H9 (cell line): ENCODE measurements at regions not wholly inside any gene's neighbourhood (a gene's known extent, or its start where the extent isn't known, plus 50 kb on each side); places are given as distances from the start of the nearest gene placed in this dataset.

Source experiments
- DNase-seq: peaks from one replicate; pipeline ENCODE4 v3.0.0-alpha.2; 2017
- H2AFZ ChIP-seq: one replicate; pipeline ENCODE4 v1.6.1; 2013; ENCODE audit warnings: mild to moderate bottlenecking, low read length, control low read depth, moderate library complexity
- H2AK5ac ChIP-seq: 2 replicates; pipeline ENCODE4 v1.6.1; 2013; ENCODE audit warnings: low read length, control low read depth, mixed read lengths; ENCODE audit not compliant: insufficient read length
- H2BK120ac ChIP-seq: one replicate; pipeline ENCODE4 v1.6.1; 2013; ENCODE audit warnings: low read depth, mild to moderate bottlenecking, low read length, control low read depth, inconsistent platforms; ENCODE audit not compliant: poor library complexity, severe bottlenecking
- H2BK12ac ChIP-seq: 2 replicates; pipeline ENCODE4 v1.6.1; 2013; ENCODE audit warnings: low read length, control low read depth, mixed read lengths, low read depth; ENCODE audit not compliant: insufficient read length
- H2BK15ac ChIP-seq: 2 replicates; pipeline ENCODE4 v1.6.1; 2013; ENCODE audit warnings: low read depth, low read length, control low read depth
- H2BK20ac ChIP-seq: one replicate; pipeline ENCODE4 v1.6.1; 2013; ENCODE audit warnings: low read depth, mild to moderate bottlenecking, low read length, control low read depth, inconsistent platforms; ENCODE audit not compliant: poor library complexity, severe bottlenecking
- H2BK5ac ChIP-seq: 2 replicates; pipeline ENCODE4 v1.6.1; 2013; ENCODE audit warnings: low read length, control low read depth, mixed read lengths; ENCODE audit not compliant: insufficient read length
- H3K14ac ChIP-seq: 2 replicates; pipeline ENCODE4 v1.6.1; 2013; ENCODE audit warnings: low read length, control low read depth; ENCODE audit not compliant: insufficient read depth
- H3K18ac ChIP-seq: 2 replicates; pipeline ENCODE4 v1.6.1; 2013; ENCODE audit warnings: low read depth, mild to moderate bottlenecking, mixed read lengths, low read length, control low read depth; ENCODE audit not compliant: insufficient read length
- H3K23ac ChIP-seq: 2 replicates; pipeline ENCODE4 v1.6.1; 2013; ENCODE audit warnings: low read length, control low read depth, mixed read lengths, low read depth; ENCODE audit not compliant: insufficient read length
- H3K23me2 ChIP-seq: 2 replicates; pipeline ENCODE4 v1.6.1; 2013; ENCODE audit warnings: low read depth, mild to moderate bottlenecking, mixed read lengths, low read length, control low read depth; ENCODE audit not compliant: insufficient read length, poor library complexity, severe bottlenecking
- H3K27ac ChIP-seq: 2 replicates; pipeline ENCODE4 v1.5.1; 2013; ENCODE audit warnings: low read length, control low read depth, mixed read lengths, low read depth; ENCODE audit not compliant: insufficient read length
- H3K27me3 ChIP-seq: 2 replicates; pipeline ENCODE4 v1.6.1; 2013; ENCODE audit warnings: low read length, control low read depth, inconsistent platforms; ENCODE audit not compliant: insufficient read depth
- H3K4ac ChIP-seq: 2 replicates; pipeline ENCODE4 v1.6.1; 2013; ENCODE audit warnings: low read depth, mild to moderate bottlenecking, control low read depth, inconsistent platforms, low read length, moderate library complexity
- H3K4me1 ChIP-seq: 2 replicates; pipeline ENCODE4 v1.6.1; 2013; ENCODE audit warnings: low read length, control low read depth, inconsistent platforms; ENCODE audit not compliant: insufficient read depth
- H3K4me2 ChIP-seq: 2 replicates; pipeline ENCODE4 v1.6.1; 2013; ENCODE audit warnings: low read length, control low read depth, mixed read lengths; ENCODE audit not compliant: insufficient read length, insufficient read depth
- H3K56ac ChIP-seq: 2 replicates; pipeline ENCODE4 v1.6.1; 2013; ENCODE audit warnings: low read depth, mild to moderate bottlenecking, mixed read lengths, low read length, control low read depth; ENCODE audit not compliant: insufficient read length
- H3K79me1 ChIP-seq: 2 replicates; pipeline ENCODE4 v1.6.1; 2013; ENCODE audit warnings: low read depth, mild to moderate bottlenecking, moderate library complexity, low read length, control low read depth, inconsistent platforms; ENCODE audit not compliant: insufficient read depth, poor library complexity, severe bottlenecking
- H3K79me2 ChIP-seq: 2 replicates; pipeline ENCODE4 v1.6.1; 2013; ENCODE audit warnings: low read length, control low read depth, inconsistent platforms; ENCODE audit not compliant: insufficient read depth
- H3K9ac ChIP-seq: 2 replicates; pipeline ENCODE4 v1.6.1; 2013; ENCODE audit warnings: low read length, control low read depth, mixed read lengths; ENCODE audit not compliant: insufficient read length; ENCODE audit errors: extremely low read depth
- H3K9me3 ChIP-seq: one replicate; pipeline ENCODE4 v1.6.1; 2013; ENCODE audit warnings: low read depth, low read length, inconsistent platforms; ENCODE audit not compliant: control insufficient read depth
- H3T11ph ChIP-seq: one replicate; pipeline ENCODE4 v1.6.1; 2013; ENCODE audit warnings: mild to moderate bottlenecking, low read length, control low read depth, inconsistent platforms
- H4K20me1 ChIP-seq: one replicate; pipeline ENCODE4 v1.6.1; 2013; ENCODE audit not compliant: control insufficient read depth, insufficient read length, insufficient read depth
- H4K5ac ChIP-seq: 2 replicates; pipeline ENCODE4 v1.6.1; 2013; ENCODE audit warnings: low read depth, mild to moderate bottlenecking, mixed read lengths, low read length, control low read depth; ENCODE audit not compliant: insufficient read length
- H4K8ac ChIP-seq: replicated peaks from 2 replicates; pipeline ENCODE4 v1.6.1; 2013; ENCODE audit warnings: low read length, control low read depth, mixed read lengths, low read depth; ENCODE audit not compliant: insufficient read length
- H4K91ac ChIP-seq: 2 replicates; pipeline ENCODE4 v1.6.1; 2013; ENCODE audit warnings: low read depth, mild to moderate bottlenecking, moderate library complexity, mixed read lengths, low read length, control low read depth; ENCODE audit not compliant: insufficient read length
- H3K27ac Mint-ChIP-seq, 3 experiments: 2 replicates in 2 of 3; 3 replicates in 1 of 3; pipeline ENCODE4 v1.8.0; 2020 to 2021; ENCODE audit warnings: mixed read lengths in 3 of 3, mild to moderate bottlenecking in 1 of 3, moderate library complexity in 1 of 3
- H3K27me3 Mint-ChIP-seq: 2 replicates; pipeline ENCODE4 v1.8.0; 2021; ENCODE audit warnings: low read depth, mild to moderate bottlenecking, moderate library complexity, mixed read lengths
- H3K36me3 Mint-ChIP-seq, 3 experiments: 2 replicates in 2 of 3; 3 replicates in 1 of 3; pipeline ENCODE4 v1.8.0; 2020 to 2021; ENCODE audit warnings: low read depth in 3 of 3, mixed read lengths in 3 of 3; ENCODE audit not compliant: insufficient read depth in 1 of 3
- H3K4me1 Mint-ChIP-seq, 2 experiments: 2 replicates each; pipeline ENCODE4 v1.8.0; 2020; ENCODE audit warnings: mixed read lengths in 2 of 2
- H3K4me3 Mint-ChIP-seq, 2 experiments: 2 replicates in 1 of 2; 3 replicates in 1 of 2; pipeline ENCODE4 v1.8.0; 2020 to 2021; ENCODE audit warnings: mild to moderate bottlenecking in 2 of 2, mixed read lengths in 2 of 2, moderate library complexity in 1 of 2
- H3K9me3 Mint-ChIP-seq, 2 experiments: 2 replicates in 1 of 2; 3 replicates in 1 of 2; pipeline ENCODE4 v1.8.0; 2020; ENCODE audit warnings: mild to moderate bottlenecking in 2 of 2, mixed read lengths in 2 of 2, moderate library complexity in 1 of 2
- CTCF ChIP-seq: fragments of 200-600 bp; sonication (generic); conservative IDR thresholded peaks from 3 replicates; pipeline ENCODE4 v1.8.0; 2021; ENCODE audit warnings: antibody characterized with exemption, mild to moderate bottlenecking
- WGBS: extraction: QIAGEN DNeasy Blood & Tissue Kit; methylation state at CpG from one replicate; pipeline ENCODE4 v1.1.7; 2013; ENCODE audit warnings: missing lambda C conversion rate, low lambda C conversion rate, mixed read lengths; ENCODE audit not compliant: insufficient read length; ENCODE audit errors: extremely low coverage; 5-methylcytosine and 5-hydroxymethylcytosine counted together

- no peak overlapping the region for H3K56ac ChIP-seq
- no peaks in the 10 kb centered on the region for H3K23me2 ChIP-seq
- no peak overlapping the region for H3K18ac ChIP-seq
- H2BK5ac ChIP-seq, result no peak overlapping the region
- Mint-ChIP-seq H3K36me3 (peaks cover 0 to 13% (median 0%) of the 10 kb centered on the region in 3 experiments; a peak in 3 of 7 replicates), H3K27me3 (no peaks in the 10 kb centered on the region), H3K9me3 (peaks cover 9 to 11% of the 10 kb centered on the region in 2 experiments; a peak in 3 of 5 replicates), H3K4me3 (no peak overlapping the region), H3K4me1 (peaks cover 0 to 7% of the 10 kb centered on the region in 2 experiments; a peak in 2 of 4 replicates), H3K27ac (no peak overlapping the region)
- no peak overlapping the region for H3K4ac ChIP-seq
- H3K14ac ChIP-seq, result no peak overlapping the region
- H3K9ac ChIP-seq, result no peak overlapping the region
- no peak for TF ChIP-seq CTCF
- no peak overlapping the region for H2BK20ac ChIP-seq
- H3K79me2 ChIP-seq, result no peaks in the 10 kb centered on the region
- H2AFZ ChIP-seq, result no peak overlapping the region
- no peaks in the 10 kb centered on the region for H3K27me3 ChIP-seq
- no peaks in the 10 kb centered on the region for H3K79me1 ChIP-seq
- H4K91ac ChIP-seq, result no peak overlapping the region
- WGBS, result no CpG with 5 or more reads among the region's 2 CpGs
- no peaks in the 10 kb centered on the region for H3K4me1 ChIP-seq
- H2AK5ac ChIP-seq, result no peak overlapping the region
- no peak overlapping the region for H2BK12ac ChIP-seq
- DNase-seq, result no peak
- H3K27ac ChIP-seq, result no peak overlapping the region
- H2BK120ac ChIP-seq, result no peak overlapping the region
- no peak overlapping the region for H4K8ac ChIP-seq
- H3K23ac ChIP-seq, result no peak overlapping the region
- H3K9me3 ChIP-seq, result no peaks in the 10 kb centered on the region
- no peaks in the 10 kb centered on the region for H4K20me1 ChIP-seq
- H3T11ph ChIP-seq, result no peak overlapping the region
- no peak overlapping the region for H2BK15ac ChIP-seq
- no peak overlapping the region for H4K5ac ChIP-seq
- no peak overlapping the region for H3K4me2 ChIP-seq
Measured at GRCh38 chr5:68754536-68754935, 339.3 kb upstream of the SLC30A5 start.
